ENCODE measurements at regions not wholly inside any gene's neighbourhood (a gene's known extent, or its start where the extent isn't known, plus 50 kb on each side); places are given as distances from the start of the nearest gene placed in this dataset.

DNA sequence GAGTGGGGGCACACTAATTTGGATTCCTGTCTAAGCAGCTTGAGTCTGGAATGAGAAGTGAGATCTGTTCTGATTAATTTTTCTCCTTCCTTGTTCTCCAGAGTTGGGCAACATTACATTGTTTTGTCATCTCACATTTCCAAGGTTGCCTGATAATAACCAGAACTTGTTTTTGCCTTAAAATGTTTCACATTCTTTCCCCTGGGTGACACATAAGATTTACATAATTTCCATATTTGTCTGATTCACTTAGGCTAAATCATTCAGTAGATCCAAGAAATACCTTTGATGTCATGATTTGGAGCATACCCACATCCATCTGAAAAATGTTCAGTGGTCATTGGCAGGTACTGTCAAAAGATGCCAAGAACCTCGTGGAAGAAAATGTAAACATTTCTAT lies 60.3 kb downstream of the XCL2 start:
- no peak overlapping the region for H3K4me2 ChIP-seq
- no peaks in the 10 kb centered on the region for H4K20me1 ChIP-seq (ENCODE audit: insufficient read depth)
- no peaks in the 10 kb centered on the region for H3K27me3 ChIP-seq (ENCODE audit: insufficient read depth, low read depth)
- H3K9ac ChIP-seq = no peak overlapping the region
- no peak overlapping the region for H2AFZ ChIP-seq (ENCODE audit: low read depth)
- no peaks in the 10 kb centered on the region for H3K4me1 ChIP-seq (ENCODE audit: low read depth, poor library complexity, severe bottlenecking)
- H3K4me3 ChIP-seq (IDR thresholded peaks at IDR 0.05; ENCODE audit: insufficient read depth, low read depth, low read length) = no peak overlapping the region
- no peak overlapping the region for H3K27ac ChIP-seq
- no peaks in the 10 kb centered on the region for H3K79me2 ChIP-seq (ENCODE audit: insufficient read depth, low read depth)
- H3K36me3 ChIP-seq (ENCODE audit: insufficient read depth) = no peaks in the 10 kb centered on the region
- TF ChIP-seq, protein P1, sequence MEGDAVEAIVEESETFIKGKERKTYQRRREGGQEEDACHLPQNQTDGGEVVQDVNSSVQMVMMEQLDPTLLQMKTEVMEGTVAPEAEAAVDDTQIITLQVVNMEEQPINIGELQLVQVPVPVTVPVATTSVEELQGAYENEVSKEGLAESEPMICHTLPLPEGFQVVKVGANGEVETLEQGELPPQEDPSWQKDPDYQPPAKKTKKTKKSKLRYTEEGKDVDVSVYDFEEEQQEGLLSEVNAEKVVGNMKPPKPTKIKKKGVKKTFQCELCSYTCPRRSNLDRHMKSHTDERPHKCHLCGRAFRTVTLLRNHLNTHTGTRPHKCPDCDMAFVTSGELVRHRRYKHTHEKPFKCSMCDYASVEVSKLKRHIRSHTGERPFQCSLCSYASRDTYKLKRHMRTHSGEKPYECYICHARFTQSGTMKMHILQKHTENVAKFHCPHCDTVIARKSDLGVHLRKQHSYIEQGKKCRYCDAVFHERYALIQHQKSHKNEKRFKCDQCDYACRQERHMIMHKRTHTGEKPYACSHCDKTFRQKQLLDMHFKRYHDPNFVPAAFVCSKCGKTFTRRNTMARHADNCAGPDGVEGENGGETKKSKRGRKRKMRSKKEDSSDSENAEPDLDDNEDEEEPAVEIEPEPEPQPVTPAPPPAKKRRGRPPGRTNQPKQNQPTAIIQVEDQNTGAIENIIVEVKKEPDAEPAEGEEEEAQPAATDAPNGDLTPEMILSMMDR (conservative IDR thresholded peaks at IDR 0.05; ENCODE audit: low read depth, low read length) = no peak

DNA sequence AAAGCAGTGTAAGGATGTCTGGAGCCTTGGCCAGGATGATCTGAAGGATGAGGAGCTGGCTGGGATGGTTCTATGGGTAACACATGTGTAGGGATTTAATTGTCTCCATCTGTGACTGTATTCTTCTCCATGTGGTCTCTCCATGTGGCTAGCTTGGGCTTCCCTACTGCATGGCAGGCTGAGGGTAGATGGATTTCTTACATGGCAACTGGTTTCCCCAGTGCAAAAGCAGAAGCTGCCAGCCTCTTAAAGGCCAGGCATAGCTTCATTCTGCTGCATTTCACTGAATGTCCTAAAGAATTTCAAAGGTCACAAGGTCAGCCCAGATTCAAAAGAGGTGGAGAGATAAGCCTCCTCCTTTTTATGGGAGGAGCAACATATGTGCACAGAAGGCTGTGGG lies 61.7 kb downstream of the XCL2 start:
- H4K20me1 ChIP-seq (ENCODE audit: insufficient read depth) = no peaks in the 10 kb centered on the region
- TF ChIP-seq, protein P1 (conservative IDR thresholded peaks at IDR 0.05; ENCODE audit: low read depth, low read length) = no peak
- no peak overlapping the region for H3K27ac ChIP-seq
- H3K4me1 ChIP-seq (ENCODE audit: low read depth, poor library complexity, severe bottlenecking) = no peaks in the 10 kb centered on the region
- H3K4me3 ChIP-seq (IDR thresholded peaks at IDR 0.05; ENCODE audit: insufficient read depth, low read depth, low read length) = no peak overlapping the region
- no peaks in the 10 kb centered on the region for H3K36me3 ChIP-seq (ENCODE audit: insufficient read depth)
- no peak overlapping the region for H3K4me2 ChIP-seq
- no peak overlapping the region for H2AFZ ChIP-seq (ENCODE audit: low read depth)
- no peaks in the 10 kb centered on the region for H3K79me2 ChIP-seq (ENCODE audit: insufficient read depth, low read depth)
- no peak overlapping the region for H3K9ac ChIP-seq
- no peaks in the 10 kb centered on the region for H3K27me3 ChIP-seq (ENCODE audit: insufficient read depth, low read depth)

DNA sequence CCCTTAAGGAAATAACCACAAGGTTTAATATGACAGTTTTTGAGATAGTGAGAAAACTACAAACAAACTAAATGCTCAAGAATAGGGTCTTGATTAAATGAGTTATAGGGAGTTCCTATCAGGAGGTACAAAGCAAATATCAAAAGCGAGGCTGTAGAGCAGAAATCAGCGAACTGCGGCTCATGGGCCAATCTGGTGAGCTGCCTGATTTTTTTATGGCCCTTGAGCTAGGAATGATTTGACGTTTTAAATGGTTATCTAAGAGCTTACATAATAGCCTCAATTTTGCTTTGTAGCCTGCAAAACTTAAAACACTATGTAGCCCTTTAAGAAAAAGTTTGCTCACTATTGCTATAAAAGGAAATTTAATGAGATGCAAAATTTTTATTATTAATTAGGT lies 62.2 kb downstream of the XCL2 start:
- Histone ChIP-seq H3K36me3 (ENCODE audit: insufficient read depth) (no peaks in the 10 kb centered on the region), H3K4me1 (ENCODE audit: low read depth, poor library complexity, severe bottlenecking) (no peaks in the 10 kb centered on the region), H3K4me3 (IDR thresholded peaks at IDR 0.05; ENCODE audit: insufficient read depth, low read depth, low read length) (no peak overlapping the region), H3K9ac (no peak overlapping the region), H3K27ac (no peak overlapping the region), H3K4me2 (no peak overlapping the region), H4K20me1 (ENCODE audit: insufficient read depth) (no peaks in the 10 kb centered on the region), H3K79me2 (ENCODE audit: insufficient read depth, low read depth) (no peaks in the 10 kb centered on the region), H3K27me3 (ENCODE audit: insufficient read depth, low read depth) (no peaks in the 10 kb centered on the region), H2AFZ (ENCODE audit: low read depth) (no peak overlapping the region)
- TF ChIP-seq, protein P1 (conservative IDR thresholded peaks at IDR 0.05; ENCODE audit: low read depth, low read length) = no peak

DNA sequence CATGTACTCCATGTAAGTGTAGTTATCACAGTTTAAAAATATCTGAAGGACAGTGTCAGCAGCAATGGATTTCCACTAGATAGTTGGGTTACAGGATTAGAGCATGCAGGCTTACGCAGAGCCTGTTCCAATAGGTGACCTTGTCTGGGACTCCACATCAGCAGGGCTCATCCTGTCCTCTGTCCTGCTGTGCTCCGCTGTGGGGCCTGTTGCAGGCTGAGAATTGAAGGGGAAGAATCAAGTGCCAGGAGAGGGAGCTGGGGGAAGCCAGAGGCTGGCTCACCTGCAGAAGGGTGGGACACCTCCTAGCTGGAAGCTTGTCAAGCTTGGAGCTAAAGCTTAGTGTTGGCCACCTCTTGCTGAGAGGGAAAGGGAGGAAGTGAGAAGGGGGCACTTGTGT lies 62.8 kb downstream of the XCL2 start:
- H3K36me3 ChIP-seq (ENCODE audit: insufficient read depth) = no peaks in the 10 kb centered on the region
- H3K9ac ChIP-seq = no peak overlapping the region
- H2AFZ ChIP-seq (ENCODE audit: low read depth) = no peak overlapping the region
- H3K27ac ChIP-seq = no peak overlapping the region
- H3K79me2 ChIP-seq (ENCODE audit: insufficient read depth, low read depth) = no peaks in the 10 kb centered on the region
- H3K27me3 ChIP-seq (ENCODE audit: insufficient read depth, low read depth) = no peaks in the 10 kb centered on the region
- H3K4me2 ChIP-seq = no peak overlapping the region
- H4K20me1 ChIP-seq (ENCODE audit: insufficient read depth) = no peaks in the 10 kb centered on the region
- no peaks in the 10 kb centered on the region for H3K4me1 ChIP-seq (ENCODE audit: low read depth, poor library complexity, severe bottlenecking)
- H3K4me3 ChIP-seq (IDR thresholded peaks at IDR 0.05; ENCODE audit: insufficient read depth, low read depth, low read length) = no peak overlapping the region
- TF ChIP-seq, protein P1 (conservative IDR thresholded peaks at IDR 0.05; ENCODE audit: low read depth, low read length) = no peak

DNA sequence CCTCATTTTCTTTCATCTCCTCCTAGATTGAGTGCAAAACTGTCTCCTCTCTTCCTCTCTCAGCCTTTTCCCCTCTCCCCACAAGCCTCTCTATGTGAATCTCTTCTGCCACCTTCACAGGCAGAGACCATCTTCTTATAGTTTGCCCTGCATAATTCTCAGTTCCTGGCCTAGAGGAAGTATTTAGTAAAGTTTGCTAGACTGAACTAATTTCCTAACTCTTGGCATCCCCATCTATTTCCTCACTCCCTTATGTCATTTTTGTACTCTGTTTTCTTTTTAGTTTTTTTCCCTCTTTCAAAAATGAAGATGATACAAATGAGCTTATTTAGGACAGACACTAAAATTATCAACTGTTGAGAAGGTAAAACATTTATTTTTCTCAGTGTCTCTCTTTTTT lies 66.0 kb downstream of the XCL2 start:
- TF ChIP-seq, protein P1 (conservative IDR thresholded peaks at IDR 0.05; ENCODE audit: low read depth, low read length) = no peak
- H3K4me1 ChIP-seq (ENCODE audit: low read depth, poor library complexity, severe bottlenecking) = no peaks in the 10 kb centered on the region
- no peaks in the 10 kb centered on the region for H3K27me3 ChIP-seq (ENCODE audit: insufficient read depth, low read depth)
- no peak overlapping the region for H3K9ac ChIP-seq
- H3K4me2 ChIP-seq = no peak overlapping the region
- no peaks in the 10 kb centered on the region for H3K36me3 ChIP-seq (ENCODE audit: insufficient read depth)
- no peak overlapping the region for H3K27ac ChIP-seq
- H4K20me1 ChIP-seq (ENCODE audit: insufficient read depth) = no peaks in the 10 kb centered on the region
- no peaks in the 10 kb centered on the region for H3K79me2 ChIP-seq (ENCODE audit: insufficient read depth, low read depth)
- no peak overlapping the region for H3K4me3 ChIP-seq (IDR thresholded peaks at IDR 0.05; ENCODE audit: insufficient read depth, low read depth, low read length)
- H2AFZ ChIP-seq (ENCODE audit: low read depth) = no peak overlapping the region
